ENCODE measurements at regions not wholly inside any gene's neighbourhood (a gene's known extent, or its start where the extent isn't known, plus 50 kb on each side); places are given as distances from the start of the nearest gene placed in this dataset.

DNA sequence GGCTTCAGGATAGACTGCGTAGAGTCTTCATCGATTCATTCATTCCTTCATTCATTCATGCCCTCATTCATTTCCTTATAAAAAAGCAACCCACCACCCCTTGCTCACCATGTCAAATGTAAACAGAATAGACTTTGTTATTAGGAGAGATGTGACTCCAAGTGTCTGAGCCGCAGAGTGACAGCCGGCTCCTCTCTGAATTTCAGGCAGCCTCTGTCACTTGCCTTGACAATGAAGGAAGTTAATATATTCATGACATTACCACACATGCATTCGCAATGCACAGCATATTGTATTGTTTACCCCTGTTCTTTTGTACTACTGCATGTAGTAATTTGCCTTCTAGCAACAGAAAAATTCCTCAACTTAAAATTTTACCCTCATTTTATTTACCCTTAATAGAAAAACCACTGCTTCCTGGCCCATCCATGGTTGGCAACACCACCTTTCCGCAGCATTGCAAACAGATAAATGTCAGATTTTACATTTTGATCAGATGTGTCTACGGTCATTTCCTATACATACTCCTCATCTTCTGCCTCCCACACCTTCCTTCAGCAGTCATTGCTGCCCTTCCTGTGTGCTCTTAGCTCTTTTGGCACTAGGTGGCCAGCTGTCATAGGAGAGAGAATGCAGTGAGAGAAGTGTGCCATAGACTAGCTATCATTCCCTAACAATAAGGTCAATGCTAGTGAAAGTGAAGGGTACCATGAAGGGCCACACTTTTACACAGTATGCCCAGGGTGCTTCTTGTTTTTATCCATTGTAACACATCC lies 1090.8 kb downstream of the BCL11A start:
- Histone ChIP-seq H3K4me1 (ENCODE audit: low read depth) (no peaks in the 10 kb centered on the region), H3K36me3 (no peaks in the 10 kb centered on the region), H3K9me3 (ENCODE audit: low read depth) (no peaks in the 10 kb centered on the region), H3K27me3 (no peaks in the 10 kb centered on the region), H3K27ac (peak overlapping the region; percentile 7), H3K4me3 (no peak overlapping the region)
- TF ChIP-seq, protein P1, sequence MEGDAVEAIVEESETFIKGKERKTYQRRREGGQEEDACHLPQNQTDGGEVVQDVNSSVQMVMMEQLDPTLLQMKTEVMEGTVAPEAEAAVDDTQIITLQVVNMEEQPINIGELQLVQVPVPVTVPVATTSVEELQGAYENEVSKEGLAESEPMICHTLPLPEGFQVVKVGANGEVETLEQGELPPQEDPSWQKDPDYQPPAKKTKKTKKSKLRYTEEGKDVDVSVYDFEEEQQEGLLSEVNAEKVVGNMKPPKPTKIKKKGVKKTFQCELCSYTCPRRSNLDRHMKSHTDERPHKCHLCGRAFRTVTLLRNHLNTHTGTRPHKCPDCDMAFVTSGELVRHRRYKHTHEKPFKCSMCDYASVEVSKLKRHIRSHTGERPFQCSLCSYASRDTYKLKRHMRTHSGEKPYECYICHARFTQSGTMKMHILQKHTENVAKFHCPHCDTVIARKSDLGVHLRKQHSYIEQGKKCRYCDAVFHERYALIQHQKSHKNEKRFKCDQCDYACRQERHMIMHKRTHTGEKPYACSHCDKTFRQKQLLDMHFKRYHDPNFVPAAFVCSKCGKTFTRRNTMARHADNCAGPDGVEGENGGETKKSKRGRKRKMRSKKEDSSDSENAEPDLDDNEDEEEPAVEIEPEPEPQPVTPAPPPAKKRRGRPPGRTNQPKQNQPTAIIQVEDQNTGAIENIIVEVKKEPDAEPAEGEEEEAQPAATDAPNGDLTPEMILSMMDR (IDR thresholded peaks at IDR 0.05; ENCODE audit: low read depth, low read length): no peak
- DNase-seq (ENCODE audit: low read depth in 1 of 2, low spot score in 1 of 2): peak in 1 of 2 donors; percentile 50

DNA sequence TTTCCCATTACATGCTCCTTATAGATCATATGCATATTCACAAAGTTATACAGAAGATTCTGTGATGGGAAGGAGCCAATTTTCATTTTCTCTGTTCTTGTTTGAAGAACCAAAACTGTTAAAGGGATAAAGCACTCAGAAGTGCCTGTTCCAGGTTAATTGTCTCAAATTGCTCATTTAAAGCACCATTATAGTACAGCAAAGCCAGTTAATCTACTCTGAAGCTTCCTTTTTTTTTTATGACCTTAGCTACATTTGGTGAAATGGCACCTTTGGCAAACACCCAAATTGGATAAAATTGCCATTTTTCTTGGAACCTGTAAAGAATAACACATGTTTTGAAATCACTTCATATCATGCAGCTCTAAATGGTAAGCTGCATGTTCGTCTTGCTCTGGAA lies 1092.3 kb downstream of the BCL11A start:
- H3K4me3 ChIP-seq: no peak overlapping the region
- H3K27me3 ChIP-seq: no peaks in the 10 kb centered on the region
- TF ChIP-seq, protein P1 (IDR thresholded peaks at IDR 0.05; ENCODE audit: low read depth, low read length): no peak
- no peaks in the 10 kb centered on the region for H3K9me3 ChIP-seq (ENCODE audit: low read depth)
- H3K4me1 ChIP-seq (ENCODE audit: low read depth): no peaks in the 10 kb centered on the region
- no peak overlapping the region for H3K27ac ChIP-seq
- DNase-seq (ENCODE audit: low read depth in 1 of 2, low spot score in 1 of 2): no peak
- H3K36me3 ChIP-seq: no peaks in the 10 kb centered on the region

DNA sequence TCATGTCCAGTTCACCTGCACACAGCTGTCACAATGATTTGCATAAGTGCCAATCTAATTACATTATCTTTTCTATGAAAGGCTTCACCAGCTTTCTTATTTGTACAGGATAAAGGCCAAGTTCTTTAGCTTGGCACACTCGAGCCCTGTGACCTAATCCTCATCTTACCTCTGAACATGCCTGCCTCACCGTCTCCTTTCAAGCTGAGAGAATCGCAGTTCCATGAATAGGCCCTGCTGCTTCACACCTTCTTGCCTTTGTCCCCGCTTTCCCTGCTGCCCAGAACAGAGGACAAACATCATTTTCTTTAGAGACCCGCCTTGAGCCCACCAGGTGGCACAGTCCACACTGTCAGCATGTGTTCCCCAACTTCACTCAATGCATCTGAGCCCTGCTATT lies 1094.7 kb downstream of the BCL11A start:
- no peak overlapping the region for H3K4me3 ChIP-seq
- peak in 1 of 2 donors; percentile 10 for DNase-seq (ENCODE audit: low read depth in 1 of 2, low spot score in 1 of 2)

DNA sequence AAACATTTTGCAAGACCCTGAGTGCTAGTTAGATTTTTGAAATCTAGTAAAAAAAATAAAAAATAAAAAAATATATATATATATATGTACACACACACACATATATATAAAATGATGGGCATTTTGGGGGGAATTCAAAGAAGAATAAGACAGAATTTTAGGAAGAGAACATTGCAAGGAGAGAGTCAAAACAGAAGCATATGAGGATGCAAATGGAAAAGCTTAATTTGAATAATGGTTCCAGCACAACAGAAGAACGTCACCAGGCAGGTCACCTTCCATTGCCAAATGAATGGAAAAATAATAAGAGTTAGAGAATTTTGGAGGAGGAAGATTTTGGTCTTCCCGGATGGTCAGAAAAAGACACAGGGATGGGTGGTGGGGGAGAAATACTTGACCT lies 1097.2 kb downstream of the BCL11A start:
- DNase-seq (ENCODE audit: low read depth in 1 of 2, low spot score in 1 of 2): no peak
- no peaks in the 10 kb centered on the region for H3K36me3 ChIP-seq
- TF ChIP-seq, protein P1 (IDR thresholded peaks at IDR 0.05; ENCODE audit: low read depth, low read length): no peak

More for the DNA sequence above, 1094.7 kb downstream of the BCL11A start:
- TF ChIP-seq, protein P1 (IDR thresholded peaks at IDR 0.05; ENCODE audit: low read depth, low read length): no peak
- Histone ChIP-seq H3K9me3 (ENCODE audit: low read depth) (no peaks in the 10 kb centered on the region), H3K27ac (no peak overlapping the region), H3K4me1 (ENCODE audit: low read depth) (no peaks in the 10 kb centered on the region), H3K27me3 (no peaks in the 10 kb centered on the region), H3K36me3 (no peaks in the 10 kb centered on the region)

DNA sequence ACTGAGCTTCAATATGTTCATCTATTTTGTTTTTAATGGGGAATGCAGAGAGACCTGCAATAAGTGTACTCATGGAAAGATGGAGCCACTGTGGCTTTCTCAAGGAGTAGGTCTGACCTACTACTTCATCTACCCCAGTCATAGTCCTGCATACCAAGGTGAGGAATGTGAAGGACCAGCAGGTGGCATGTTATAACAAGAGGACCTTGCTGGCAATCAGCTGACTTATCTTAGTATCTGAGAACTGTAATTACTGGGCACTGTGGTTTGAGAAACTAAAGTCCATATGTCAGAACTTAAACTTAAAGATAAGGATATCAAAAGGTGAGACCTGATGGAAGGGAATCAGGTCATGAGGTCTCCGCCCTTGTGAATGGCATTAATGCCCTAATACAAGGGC lies 1104.2 kb downstream of the BCL11A start:
- H3K4me1 ChIP-seq (ENCODE audit: low read depth): no peaks in the 10 kb centered on the region
- H3K27ac ChIP-seq: no peak overlapping the region
- no peaks in the 10 kb centered on the region for H3K36me3 ChIP-seq
- DNase-seq (ENCODE audit: low read depth in 1 of 2, low spot score in 1 of 2): no peak
- no peak overlapping the region for H3K4me3 ChIP-seq
- TF ChIP-seq, protein P1 (IDR thresholded peaks at IDR 0.05; ENCODE audit: low read depth, low read length): no peak
- H3K27me3 ChIP-seq: no peaks in the 10 kb centered on the region
- H3K9me3 ChIP-seq (ENCODE audit: low read depth): no peaks in the 10 kb centered on the region

More for the DNA sequence above, 1097.2 kb downstream of the BCL11A start:
- no peaks in the 10 kb centered on the region for H3K9me3 ChIP-seq (ENCODE audit: low read depth)
- no peaks in the 10 kb centered on the region for H3K27me3 ChIP-seq
- H3K27ac ChIP-seq: no peak overlapping the region
- no peak overlapping the region for H3K4me3 ChIP-seq
- H3K4me1 ChIP-seq (ENCODE audit: low read depth): no peaks in the 10 kb centered on the region
